ENCODE measurements at regions not wholly inside any gene's neighbourhood (a gene's known extent, or its start where the extent isn't known, plus 50 kb on each side); places are given as distances from the start of the nearest gene placed in this dataset.

- no peak for DNase-seq (ENCODE audit: low read depth)
- H3K4me3 ChIP-seq (ENCODE audit: low read depth, low read length), result no peak overlapping the region
- no peak for TF ChIP-seq CTCF (conservative IDR thresholded peaks at IDR 0.05; ENCODE audit: low read depth, low read length)
These were observed 105.0 kb upstream of the PPP1R26 start for GRCh38 chr9:135374591-135374990.

- no peak overlapping the region for H3K4me3 ChIP-seq (ENCODE audit: low read depth, low read length)
- no peak for DNase-seq (ENCODE audit: low read depth)
- TF ChIP-seq CTCF (conservative IDR thresholded peaks at IDR 0.05; ENCODE audit: low read depth, low read length), result no peak
These were observed 104.6 kb upstream of the PPP1R26 start for GRCh38 chr9:135375001-135375400.

- no peak for TF ChIP-seq CTCF (conservative IDR thresholded peaks at IDR 0.05; ENCODE audit: low read depth, low read length)
- DNase-seq (ENCODE audit: low read depth), result no peak
These were observed 102.9 kb upstream of the PPP1R26 start for GRCh38 chr9:135376511-135377265.

GRCh38 chr9:135377431-135377830, 102.2 kb upstream of the PPP1R26 start:
- no peak for TF ChIP-seq CTCF (conservative IDR thresholded peaks at IDR 0.05; ENCODE audit: low read depth, low read length)
- H3K4me3 ChIP-seq (ENCODE audit: low read depth, low read length), result no peak overlapping the region
- no peak for DNase-seq (ENCODE audit: low read depth)

More at GRCh38 chr9:135376511-135377265, 102.9 kb upstream of the PPP1R26 start:
- H3K4me3 ChIP-seq (ENCODE audit: low read depth, low read length), result no peak overlapping the region

GRCh38 chr9:135378751-135379150, 100.8 kb upstream of the PPP1R26 start:
- DNase-seq (ENCODE audit: low read depth), result no peak
- no peak overlapping the region for H3K4me3 ChIP-seq (ENCODE audit: low read depth, low read length)
- no peak for TF ChIP-seq CTCF (conservative IDR thresholded peaks at IDR 0.05; ENCODE audit: low read depth, low read length)

- no peak overlapping the region for H3K4me3 ChIP-seq (ENCODE audit: low read depth, low read length)
- DNase-seq (ENCODE audit: low read depth), result no peak
- TF ChIP-seq CTCF (conservative IDR thresholded peaks at IDR 0.05; ENCODE audit: low read depth, low read length), result no peak
These were observed 99.9 kb upstream of the PPP1R26 start for GRCh38 chr9:135379540-135380267.

Measured in epithelial cell of proximal tubule (primary cell).